Colonic mucosa (tissue), 4 donors: ENCODE measurements at regions not wholly inside any gene's neighbourhood (a gene's known extent, or its start where the extent isn't known, plus 50 kb on each side); places are given as distances from the start of the nearest gene placed in this dataset.

Experiments
- DNase-seq: peaks from one replicate; pipeline ENCODE4 v3.0.0-alpha.2; 2020
- H3K27ac ChIP-seq: fragments of 200-600 bp; one replicate; pipeline ENCODE4 v1.8.0; 2021
- H3K27me3 ChIP-seq: fragments of 200-600 bp; one replicate; pipeline ENCODE4 v1.8.0; 2021
- H3K36me3 ChIP-seq: fragments of 200-600 bp; one replicate; pipeline ENCODE4 v1.8.0; 2021
- H3K4me1 ChIP-seq: fragments of 200-600 bp; one replicate; pipeline ENCODE4 v1.8.0; 2021; ENCODE audit warnings: mild to moderate bottlenecking
- H3K4me3 ChIP-seq: fragments of 200-600 bp; one replicate; pipeline ENCODE4 v1.8.0; 2021
- H3K9ac ChIP-seq, 2 donors: one replicate each; pipeline ENCODE4 v1.7.0; 2013; ENCODE audit warnings: control low read depth in 2 of 2, low read depth in 2 of 2, low read length in 2 of 2
- H3K9me3 ChIP-seq: fragments of 200-600 bp; one replicate; pipeline ENCODE4 v1.8.0; 2021
- CTCF ChIP-seq: fragments of 200-600 bp; IDR thresholded peaks from one replicate; pipeline ENCODE4 v1.8.0; 2022; ENCODE audit warnings: antibody characterized with exemption, mild to moderate bottlenecking
- intact Hi-C: fragments of 100-400 bp; cut with DNase I; formaldehyde crosslinking; loops from one replicate; pipeline ENCODE4 v1.14.1; 2022
- donor health status: healthy.
- donor health status: DM: no; HTN: no; CAD: no.
- donor health status: DM: no; HTN: no; CAD: no.

GRCh38 chr11:115776916-115777315, 272.7 kb upstream of the CADM1 start:
- Histone ChIP-seq H3K27ac (no peak overlapping the region), H3K36me3 (no peaks in the 10 kb centered on the region), H3K9me3 (no peaks in the 10 kb centered on the region), H3K9ac (no peak overlapping the region), H3K27me3 (no peaks in the 10 kb centered on the region), H3K4me1 (no peaks in the 10 kb centered on the region), H3K4me3 (no peak overlapping the region)
- DNase-seq, result no peak
- intact Hi-C loops, result no loop called here
- TF ChIP-seq CTCF, result no peak

GRCh38 chr11:115775846-115776245, 271.6 kb upstream of the CADM1 start:
- no peak for DNase-seq
- Histone ChIP-seq H3K27me3 (no peaks in the 10 kb centered on the region), H3K36me3 (no peaks in the 10 kb centered on the region), H3K4me1 (no peaks in the 10 kb centered on the region), H3K4me3 (no peak overlapping the region), H3K9me3 (no peaks in the 10 kb centered on the region), H3K27ac (no peak overlapping the region), H3K9ac (no peak overlapping the region)
- TF ChIP-seq CTCF, result no peak
- intact Hi-C loops, result no loop called here

GRCh38 chr11:115774756-115775155, 270.5 kb upstream of the CADM1 start:
- no peak for DNase-seq
- Histone ChIP-seq H3K9me3 (no peaks in the 10 kb centered on the region), H3K4me1 (no peaks in the 10 kb centered on the region), H3K27ac (no peak overlapping the region), H3K9ac (no peak overlapping the region), H3K27me3 (no peaks in the 10 kb centered on the region), H3K4me3 (no peak overlapping the region), H3K36me3 (no peaks in the 10 kb centered on the region)
- intact Hi-C loops, result no loop called here
- no peak for TF ChIP-seq CTCF

GRCh38 chr11:115769891-115770290, 265.7 kb upstream of the CADM1 start:
- Histone ChIP-seq H3K36me3 (no peaks in the 10 kb centered on the region), H3K9ac (no peak overlapping the region), H3K9me3 (no peaks in the 10 kb centered on the region), H3K4me3 (no peak overlapping the region), H3K4me1 (no peaks in the 10 kb centered on the region), H3K27ac (no peak overlapping the region), H3K27me3 (no peaks in the 10 kb centered on the region)
- intact Hi-C loops, result no loop called here
- no peak for DNase-seq
- no peak for TF ChIP-seq CTCF

- H3K9ac ChIP-seq, result no peak overlapping the region
- DNase-seq, result no peak
- no peak overlapping the region for H3K27ac ChIP-seq
- TF ChIP-seq CTCF, result no peak
- no peaks in the 10 kb centered on the region for H3K36me3 ChIP-seq
- H3K4me1 ChIP-seq, result no peaks in the 10 kb centered on the region
- no peaks in the 10 kb centered on the region for H3K27me3 ChIP-seq
- H3K4me3 ChIP-seq, result no peak overlapping the region
- intact Hi-C loops, result no loop called here
- H3K9me3 ChIP-seq, result no peaks in the 10 kb centered on the region
Measured at GRCh38 chr11:115767883-115768282, 263.7 kb upstream of the CADM1 start.
